GM21367 (cell line): ENCODE measurements at regions not wholly inside any gene's neighbourhood (a gene's known extent, or its start where the extent isn't known, plus 50 kb on each side); places are given as distances from the start of the nearest gene placed in this dataset.

Experiments
- ATAC-seq: cut with Tn5 transposase; IDR thresholded peaks from one replicate; pipeline ENCODE4 v1.9.1; 2021; ENCODE audit not compliant: unreplicated experiment

- ATAC-seq = no peak
Observed at GRCh38 chr2:125456693-125457363, 1199.1 kb upstream of the GYPC start.

GRCh38 chr2:125471963-125472362 is 1184.0 kb upstream of the GYPC start:
- no peak for ATAC-seq

GRCh38 chr2:125479143-125479636 is 1176.8 kb upstream of the GYPC start:
- no peak for ATAC-seq

GRCh38 chr2:125490308-125490707 is 1165.7 kb upstream of the GYPC start:
- ATAC-seq = no peak

- no peak for ATAC-seq
Observed at GRCh38 chr2:125491663-125492062, 1164.3 kb upstream of the GYPC start.

- ATAC-seq = no peak
Observed at GRCh38 chr2:125512313-125512712, 1143.6 kb upstream of the GYPC start.

- no peak for ATAC-seq
Observed at GRCh38 chr2:125516496-125517109, 1139.4 kb upstream of the GYPC start.

- ATAC-seq = no peak
Observed at GRCh38 chr2:125526093-125526492, 1129.9 kb upstream of the GYPC start.

- ATAC-seq = no peak
Observed at GRCh38 chr2:125535089-125535488, 1120.9 kb upstream of the GYPC start.

GRCh38 chr2:125543968-125544514 is 1111.9 kb upstream of the GYPC start:
- no peak for ATAC-seq

- no peak for ATAC-seq
Observed at GRCh38 chr2:125553768-125554167, 1102.2 kb upstream of the GYPC start.

- no peak for ATAC-seq
Observed at GRCh38 chr2:125554956-125555355, 1101.0 kb upstream of the GYPC start.

GRCh38 chr2:125559186-125559585 is 1096.8 kb upstream of the GYPC start:
- ATAC-seq = no peak

GRCh38 chr2:125560855-125561254 is 1095.1 kb upstream of the GYPC start:
- ATAC-seq = no peak

GRCh38 chr2:125561302-125561701 is 1094.7 kb upstream of the GYPC start:
- no peak for ATAC-seq

GRCh38 chr2:125562924-125563323 is 1093.0 kb upstream of the GYPC start:
- ATAC-seq = no peak

GRCh38 chr2:125564471-125564870 is 1091.5 kb upstream of the GYPC start:
- ATAC-seq = no peak

GRCh38 chr2:125566422-125566821 is 1089.5 kb upstream of the GYPC start:
- no peak for ATAC-seq

GRCh38 chr2:125567100-125567499 is 1088.9 kb upstream of the GYPC start:
- ATAC-seq = no peak

- no peak for ATAC-seq
Observed at GRCh38 chr2:125572660-125573059, 1083.3 kb upstream of the GYPC start.

GRCh38 chr2:125573432-125573831 is 1082.5 kb upstream of the GYPC start:
- ATAC-seq = no peak

GRCh38 chr2:125576558-125576957 is 1079.4 kb upstream of the GYPC start:
- ATAC-seq = no peak
